ENCODE measurements at regions not wholly inside any gene's neighbourhood (a gene's known extent, or its start where the extent isn't known, plus 50 kb on each side); places are given as distances from the start of the nearest gene placed in this dataset.
A peak's percentile ranks its signal among the peaks of the same experiment; 100 is the strongest.

- Histone ChIP-seq H3K4me1 (no peaks in the 10 kb centered on the region), H3K27ac (no peak overlapping the region), H3K36me3 (ENCODE audit: low read depth, missing control alignments) (no peaks in the 10 kb centered on the region), H3K9me3 (no peaks in the 10 kb centered on the region), H3K4me3 (no peak overlapping the region), H3K27me3 (no peaks in the 10 kb centered on the region)
- no peak for DNase-seq
- TF ChIP-seq POLR2A (IDR thresholded peaks at IDR 0.05): no peak
- TF ChIP-seq CTCF (IDR thresholded peaks at IDR 0.05): no peak
- intact Hi-C loops (cut with DNase I; ENCODE audit: low total_unique reads): no loop called here
- WGBS, 2 donors: 59 to 62% methylated on average over 1 of the region's 1 CpG
These were observed 348.3 kb upstream of the RSPO3 start for GRCh38 chr6:126770176-126770575.

- 31 to 48% methylated on average over 9 of the region's 9 CpGs for WGBS, 2 donors
- Histone ChIP-seq H3K9me3 (no peaks in the 10 kb centered on the region), H3K27ac (no peak overlapping the region), H3K4me1 (no peaks in the 10 kb centered on the region), H3K4me3 (no peak overlapping the region), H3K27me3 (no peaks in the 10 kb centered on the region), H3K36me3 (ENCODE audit: low read depth, missing control alignments) (no peaks in the 10 kb centered on the region)
- DNase-seq: peak; percentile 18
- TF ChIP-seq POLR2A (IDR thresholded peaks at IDR 0.05) (no peak), CTCF (IDR thresholded peaks at IDR 0.05) (no peak)
- intact Hi-C loops (cut with DNase I; ENCODE audit: low total_unique reads): no loop called here
These were observed 345.2 kb upstream of the RSPO3 start for GRCh38 chr6:126773112-126773805.

GRCh38 chr6:126779331-126779730 lies 339.1 kb upstream of the RSPO3 start:
- H3K9me3 ChIP-seq: no peaks in the 10 kb centered on the region
- no peak for TF ChIP-seq POLR2A (IDR thresholded peaks at IDR 0.05)
- H3K4me1 ChIP-seq: no peaks in the 10 kb centered on the region
- H3K36me3 ChIP-seq (ENCODE audit: low read depth, missing control alignments): no peaks in the 10 kb centered on the region
- H3K4me3 ChIP-seq: no peak overlapping the region
- H3K27ac ChIP-seq: no peak overlapping the region
- DNase-seq: no peak
- intact Hi-C loops (cut with DNase I; ENCODE audit: low total_unique reads): no loop called here
- 86 to 89% methylated on average over 3 of the region's 3 CpGs for WGBS, 2 donors
- no peaks in the 10 kb centered on the region for H3K27me3 ChIP-seq

- 78 to 95% methylated on average over 2 of the region's 2 CpGs for whole genome bisulfite sequencing, 2 donors
- no peak for DNase-seq
- TF ChIP-seq POLR2A (IDR thresholded peaks at IDR 0.05): no peak
- no peak for TF ChIP-seq CTCF (IDR thresholded peaks at IDR 0.05)
- no peaks in the 10 kb centered on the region for H3K27me3 ChIP-seq
- H3K4me3 ChIP-seq: no peak overlapping the region
- H3K9me3 ChIP-seq: no peaks in the 10 kb centered on the region
- H3K36me3 ChIP-seq (ENCODE audit: low read depth, missing control alignments): no peaks in the 10 kb centered on the region
- intact Hi-C loops (cut with DNase I; ENCODE audit: low total_unique reads): no loop called here
- H3K4me1 ChIP-seq: no peaks in the 10 kb centered on the region
- H3K27ac ChIP-seq: no peak overlapping the region
These were observed 336.9 kb upstream of the RSPO3 start for GRCh38 chr6:126781582-126781981.

GRCh38 chr6:126784161-126784790 lies 334.2 kb upstream of the RSPO3 start:
- no peak for DNase-seq
- no peaks in the 10 kb centered on the region for H3K9me3 ChIP-seq
- no peaks in the 10 kb centered on the region for H3K27me3 ChIP-seq
- H3K36me3 ChIP-seq (ENCODE audit: low read depth, missing control alignments): no peaks in the 10 kb centered on the region
- 68 to 73% methylated on average over 2 of the region's 2 CpGs for WGBS, 2 donors
- no peak for TF ChIP-seq POLR2A (IDR thresholded peaks at IDR 0.05)
- no peak for TF ChIP-seq CTCF (IDR thresholded peaks at IDR 0.05)
- H3K27ac ChIP-seq: no peak overlapping the region
- intact Hi-C loops (cut with DNase I; ENCODE audit: low total_unique reads): no loop called here
- no peak overlapping the region for H3K4me3 ChIP-seq
- H3K4me1 ChIP-seq: no peaks in the 10 kb centered on the region
